H9 (cell line): ENCODE measurements at regions not wholly inside any gene's neighbourhood (a gene's known extent, or its start where the extent isn't known, plus 50 kb on each side); places are given as distances from the start of the nearest gene placed in this dataset.

Experiments used
- DNase-seq: peaks from one replicate; pipeline ENCODE4 v3.0.0-alpha.2; 2017
- H2AFZ ChIP-seq: one replicate; pipeline ENCODE4 v1.6.1; 2013; ENCODE audit warnings: mild to moderate bottlenecking, low read length, control low read depth, moderate library complexity
- H2AK5ac ChIP-seq: 2 replicates; pipeline ENCODE4 v1.6.1; 2013; ENCODE audit warnings: low read length, control low read depth, mixed read lengths; ENCODE audit not compliant: insufficient read length
- H2BK120ac ChIP-seq: one replicate; pipeline ENCODE4 v1.6.1; 2013; ENCODE audit warnings: low read depth, mild to moderate bottlenecking, low read length, control low read depth, inconsistent platforms; ENCODE audit not compliant: poor library complexity, severe bottlenecking
- H2BK12ac ChIP-seq: 2 replicates; pipeline ENCODE4 v1.6.1; 2013; ENCODE audit warnings: low read length, control low read depth, mixed read lengths, low read depth; ENCODE audit not compliant: insufficient read length
- H2BK15ac ChIP-seq: 2 replicates; pipeline ENCODE4 v1.6.1; 2013; ENCODE audit warnings: low read depth, low read length, control low read depth
- H2BK20ac ChIP-seq: one replicate; pipeline ENCODE4 v1.6.1; 2013; ENCODE audit warnings: low read depth, mild to moderate bottlenecking, low read length, control low read depth, inconsistent platforms; ENCODE audit not compliant: poor library complexity, severe bottlenecking
- H2BK5ac ChIP-seq: 2 replicates; pipeline ENCODE4 v1.6.1; 2013; ENCODE audit warnings: low read length, control low read depth, mixed read lengths; ENCODE audit not compliant: insufficient read length
- H3K14ac ChIP-seq: 2 replicates; pipeline ENCODE4 v1.6.1; 2013; ENCODE audit warnings: low read length, control low read depth; ENCODE audit not compliant: insufficient read depth
- H3K18ac ChIP-seq: 2 replicates; pipeline ENCODE4 v1.6.1; 2013; ENCODE audit warnings: low read depth, mild to moderate bottlenecking, mixed read lengths, low read length, control low read depth; ENCODE audit not compliant: insufficient read length
- H3K23ac ChIP-seq: 2 replicates; pipeline ENCODE4 v1.6.1; 2013; ENCODE audit warnings: low read length, control low read depth, mixed read lengths, low read depth; ENCODE audit not compliant: insufficient read length
- H3K23me2 ChIP-seq: 2 replicates; pipeline ENCODE4 v1.6.1; 2013; ENCODE audit warnings: low read depth, mild to moderate bottlenecking, mixed read lengths, low read length, control low read depth; ENCODE audit not compliant: insufficient read length, poor library complexity, severe bottlenecking
- H3K27ac ChIP-seq: 2 replicates; pipeline ENCODE4 v1.5.1; 2013; ENCODE audit warnings: low read length, control low read depth, mixed read lengths, low read depth; ENCODE audit not compliant: insufficient read length
- H3K27me3 ChIP-seq: 2 replicates; pipeline ENCODE4 v1.6.1; 2013; ENCODE audit warnings: low read length, control low read depth, inconsistent platforms; ENCODE audit not compliant: insufficient read depth
- H3K4ac ChIP-seq: 2 replicates; pipeline ENCODE4 v1.6.1; 2013; ENCODE audit warnings: low read depth, mild to moderate bottlenecking, control low read depth, inconsistent platforms, low read length, moderate library complexity
- H3K4me1 ChIP-seq: 2 replicates; pipeline ENCODE4 v1.6.1; 2013; ENCODE audit warnings: low read length, control low read depth, inconsistent platforms; ENCODE audit not compliant: insufficient read depth
- H3K4me2 ChIP-seq: 2 replicates; pipeline ENCODE4 v1.6.1; 2013; ENCODE audit warnings: low read length, control low read depth, mixed read lengths; ENCODE audit not compliant: insufficient read length, insufficient read depth
- H3K56ac ChIP-seq: 2 replicates; pipeline ENCODE4 v1.6.1; 2013; ENCODE audit warnings: low read depth, mild to moderate bottlenecking, mixed read lengths, low read length, control low read depth; ENCODE audit not compliant: insufficient read length
- H3K79me1 ChIP-seq: 2 replicates; pipeline ENCODE4 v1.6.1; 2013; ENCODE audit warnings: low read depth, mild to moderate bottlenecking, moderate library complexity, low read length, control low read depth, inconsistent platforms; ENCODE audit not compliant: insufficient read depth, poor library complexity, severe bottlenecking
- H3K79me2 ChIP-seq: 2 replicates; pipeline ENCODE4 v1.6.1; 2013; ENCODE audit warnings: low read length, control low read depth, inconsistent platforms; ENCODE audit not compliant: insufficient read depth
- H3K9ac ChIP-seq: 2 replicates; pipeline ENCODE4 v1.6.1; 2013; ENCODE audit warnings: low read length, control low read depth, mixed read lengths; ENCODE audit not compliant: insufficient read length; ENCODE audit errors: extremely low read depth
- H3K9me3 ChIP-seq: one replicate; pipeline ENCODE4 v1.6.1; 2013; ENCODE audit warnings: low read depth, low read length, inconsistent platforms; ENCODE audit not compliant: control insufficient read depth
- H3T11ph ChIP-seq: one replicate; pipeline ENCODE4 v1.6.1; 2013; ENCODE audit warnings: mild to moderate bottlenecking, low read length, control low read depth, inconsistent platforms
- H4K20me1 ChIP-seq: one replicate; pipeline ENCODE4 v1.6.1; 2013; ENCODE audit not compliant: control insufficient read depth, insufficient read length, insufficient read depth
- H4K5ac ChIP-seq: 2 replicates; pipeline ENCODE4 v1.6.1; 2013; ENCODE audit warnings: low read depth, mild to moderate bottlenecking, mixed read lengths, low read length, control low read depth; ENCODE audit not compliant: insufficient read length
- H4K8ac ChIP-seq: replicated peaks from 2 replicates; pipeline ENCODE4 v1.6.1; 2013; ENCODE audit warnings: low read length, control low read depth, mixed read lengths, low read depth; ENCODE audit not compliant: insufficient read length
- H4K91ac ChIP-seq: 2 replicates; pipeline ENCODE4 v1.6.1; 2013; ENCODE audit warnings: low read depth, mild to moderate bottlenecking, moderate library complexity, mixed read lengths, low read length, control low read depth; ENCODE audit not compliant: insufficient read length
- H3K27ac Mint-ChIP-seq, 3 experiments: 2 replicates in 2 of 3; 3 replicates in 1 of 3; pipeline ENCODE4 v1.8.0; 2020 to 2021; ENCODE audit warnings: mixed read lengths in 3 of 3, mild to moderate bottlenecking in 1 of 3, moderate library complexity in 1 of 3
- H3K27me3 Mint-ChIP-seq: 2 replicates; pipeline ENCODE4 v1.8.0; 2021; ENCODE audit warnings: low read depth, mild to moderate bottlenecking, moderate library complexity, mixed read lengths
- H3K36me3 Mint-ChIP-seq, 3 experiments: 2 replicates in 2 of 3; 3 replicates in 1 of 3; pipeline ENCODE4 v1.8.0; 2020 to 2021; ENCODE audit warnings: low read depth in 3 of 3, mixed read lengths in 3 of 3; ENCODE audit not compliant: insufficient read depth in 1 of 3
- H3K4me1 Mint-ChIP-seq, 2 experiments: 2 replicates each; pipeline ENCODE4 v1.8.0; 2020; ENCODE audit warnings: mixed read lengths in 2 of 2
- H3K4me3 Mint-ChIP-seq, 2 experiments: 2 replicates in 1 of 2; 3 replicates in 1 of 2; pipeline ENCODE4 v1.8.0; 2020 to 2021; ENCODE audit warnings: mild to moderate bottlenecking in 2 of 2, mixed read lengths in 2 of 2, moderate library complexity in 1 of 2
- H3K9me3 Mint-ChIP-seq, 2 experiments: 2 replicates in 1 of 2; 3 replicates in 1 of 2; pipeline ENCODE4 v1.8.0; 2020; ENCODE audit warnings: mild to moderate bottlenecking in 2 of 2, mixed read lengths in 2 of 2, moderate library complexity in 1 of 2
- CTCF ChIP-seq: fragments of 200-600 bp; sonication (generic); conservative IDR thresholded peaks from 3 replicates; pipeline ENCODE4 v1.8.0; 2021; ENCODE audit warnings: antibody characterized with exemption, mild to moderate bottlenecking
- WGBS: extraction: QIAGEN DNeasy Blood & Tissue Kit; methylation state at CpG from one replicate; pipeline ENCODE4 v1.1.7; 2013; ENCODE audit warnings: missing lambda C conversion rate, low lambda C conversion rate, mixed read lengths; ENCODE audit not compliant: insufficient read length; ENCODE audit errors: extremely low coverage; 5-methylcytosine and 5-hydroxymethylcytosine counted together

GRCh38 chr4:126734465-126734864 lies 898.3 kb upstream of the INTU start:
- Histone ChIP-seq H4K91ac (no peak overlapping the region), H2AK5ac (no peak overlapping the region), H4K20me1 (no peaks in the 10 kb centered on the region), H4K8ac (no peak overlapping the region), H3K9ac (no peak overlapping the region), H3K14ac (no peak overlapping the region), H4K5ac (no peak overlapping the region), H2BK120ac (no peak overlapping the region), H3K4ac (no peak overlapping the region), H2BK20ac (no peak overlapping the region), H3K9me3 (no peaks in the 10 kb centered on the region), H3K4me1 (no peaks in the 10 kb centered on the region), H3K18ac (no peak overlapping the region), H2BK15ac (no peak overlapping the region), H3K79me2 (no peaks in the 10 kb centered on the region), H2AFZ (no peak overlapping the region), H3K27me3 (no peaks in the 10 kb centered on the region), H3K23me2 (no peaks in the 10 kb centered on the region), H3K23ac (no peak overlapping the region), H2BK5ac (no peak overlapping the region), H3K56ac (no peak overlapping the region), H2BK12ac (no peak overlapping the region), H3K4me2 (no peak overlapping the region), H3T11ph (no peak overlapping the region), H3K27ac (no peak overlapping the region), H3K79me1 (no peaks in the 10 kb centered on the region)
- no peak for DNase-seq
- no peak for TF ChIP-seq CTCF
- no peak overlapping the region for H3K4me3 Mint-ChIP-seq
- no peaks in the 10 kb centered on the region for H3K27me3 Mint-ChIP-seq
- H3K36me3 Mint-ChIP-seq = no peaks in the 10 kb centered on the region
- no peaks in the 10 kb centered on the region for H3K4me1 Mint-ChIP-seq
- no CpG with 5 or more reads among the region's 2 CpGs for WGBS
- H3K27ac Mint-ChIP-seq = no peak overlapping the region
- H3K9me3 Mint-ChIP-seq = no peaks in the 10 kb centered on the region
